HG03457 (cell line): ENCODE measurements at regions not wholly inside any gene's neighbourhood (a gene's known extent, or its start where the extent isn't known, plus 50 kb on each side); places are given as distances from the start of the nearest gene placed in this dataset.

Source experiments
- ATAC-seq: cut with Tn5 transposase; IDR thresholded peaks from one replicate; pipeline ENCODE4 v1.9.1; 2021; ENCODE audit warnings: moderate number of reproducible peaks; ENCODE audit not compliant: unreplicated experiment

GRCh38 chr14:40618225-40618898 is 988.3 kb upstream of the LRFN5 start:
- ATAC-seq = no peak

GRCh38 chr14:40616579-40616978 is 990.1 kb upstream of the LRFN5 start:
- ATAC-seq = no peak

DNA sequence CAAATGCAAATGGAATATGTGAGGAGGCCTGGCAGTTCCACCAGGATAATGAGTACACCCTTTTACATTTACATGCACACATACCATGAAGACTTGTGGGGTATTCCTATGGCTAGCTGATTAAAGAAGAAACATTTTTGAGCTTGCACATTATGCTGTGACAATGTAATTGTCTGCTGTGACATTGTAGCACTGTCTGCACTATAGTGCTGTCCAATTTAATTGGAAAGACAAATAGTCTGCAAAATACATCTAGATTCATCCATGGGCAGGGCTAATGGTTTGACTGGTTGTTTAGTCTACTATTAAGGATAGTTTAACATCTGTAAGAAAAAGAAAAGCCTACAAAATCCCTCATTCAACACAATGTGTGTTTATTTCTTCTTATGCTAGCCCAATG is 1005.6 kb upstream of the LRFN5 start:
- ATAC-seq = no peak

DNA sequence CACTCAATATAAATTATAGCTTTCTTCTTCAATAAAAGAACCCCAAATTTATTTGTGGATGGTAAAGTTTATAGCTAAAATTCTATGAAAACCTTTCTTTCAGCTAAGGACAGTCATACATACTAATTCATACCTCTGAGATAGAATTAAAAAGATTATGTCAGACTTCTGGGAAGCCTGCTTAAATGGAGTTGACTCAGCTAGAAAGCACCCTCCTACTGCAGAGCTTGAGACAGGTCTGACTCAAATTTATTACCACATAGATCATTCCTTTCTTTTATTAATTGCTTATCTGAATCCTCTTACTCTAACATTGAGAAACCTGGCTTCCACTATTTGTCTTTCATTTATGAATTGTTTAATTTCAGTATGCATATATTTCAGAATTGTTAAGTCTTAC is 1007.0 kb upstream of the LRFN5 start:
- ATAC-seq = no peak

- ATAC-seq = no peak
These were observed 1025.4 kb upstream of the LRFN5 start for GRCh38 chr14:40581264-40581663.

DNA sequence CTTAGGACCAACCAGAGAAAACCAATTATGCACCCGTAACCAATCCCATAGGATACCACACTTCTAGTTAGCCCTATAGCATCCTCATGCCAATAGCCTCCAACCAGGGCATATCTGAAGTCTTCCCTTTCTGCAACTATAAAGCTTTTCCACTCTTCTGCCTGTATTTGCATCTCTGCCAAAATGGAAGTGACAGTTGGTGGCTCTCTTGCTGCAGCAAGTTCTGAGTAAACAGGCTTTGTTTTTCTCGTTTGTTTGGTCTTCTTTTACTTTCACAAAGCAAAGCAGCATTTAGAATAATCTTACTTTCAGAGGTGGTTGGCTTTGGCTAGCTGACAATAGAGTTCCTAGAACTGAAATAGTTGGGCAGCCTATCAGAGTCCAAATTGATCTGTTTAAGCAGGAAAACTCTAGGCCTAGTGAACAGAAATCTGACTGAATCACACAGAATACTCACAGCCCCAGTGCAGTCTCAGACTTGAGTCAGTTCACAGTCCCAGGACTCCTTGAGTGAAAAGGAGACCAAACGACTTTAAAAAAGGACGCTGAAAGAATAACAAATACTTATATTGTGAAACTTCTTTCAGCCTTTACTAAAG is 1029.7 kb upstream of the LRFN5 start:
- ATAC-seq = no peak

- ATAC-seq = no peak
These were observed 1031.9 kb upstream of the LRFN5 start for GRCh38 chr14:40574780-40575179.

DNA sequence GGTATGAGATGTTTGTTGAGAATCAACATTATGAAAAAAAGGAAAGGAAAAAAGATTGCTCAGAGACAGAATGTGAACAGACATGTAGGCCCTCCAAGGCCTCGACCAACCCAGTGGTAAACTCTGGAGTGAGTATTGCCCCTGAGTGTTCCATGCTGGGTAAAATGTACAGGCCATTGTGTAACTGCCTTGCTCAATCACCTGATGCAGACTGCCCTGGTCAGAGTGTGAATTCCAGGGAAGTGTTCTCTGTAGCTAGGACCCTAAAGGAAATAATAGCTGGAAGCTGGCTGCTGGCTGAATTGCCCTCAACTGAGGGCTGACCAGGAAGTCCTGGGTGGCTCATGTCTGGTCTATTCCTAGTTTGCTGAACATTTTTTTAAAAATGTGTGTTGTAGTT is 1081.4 kb upstream of the LRFN5 start:
- ATAC-seq = no peak

DNA sequence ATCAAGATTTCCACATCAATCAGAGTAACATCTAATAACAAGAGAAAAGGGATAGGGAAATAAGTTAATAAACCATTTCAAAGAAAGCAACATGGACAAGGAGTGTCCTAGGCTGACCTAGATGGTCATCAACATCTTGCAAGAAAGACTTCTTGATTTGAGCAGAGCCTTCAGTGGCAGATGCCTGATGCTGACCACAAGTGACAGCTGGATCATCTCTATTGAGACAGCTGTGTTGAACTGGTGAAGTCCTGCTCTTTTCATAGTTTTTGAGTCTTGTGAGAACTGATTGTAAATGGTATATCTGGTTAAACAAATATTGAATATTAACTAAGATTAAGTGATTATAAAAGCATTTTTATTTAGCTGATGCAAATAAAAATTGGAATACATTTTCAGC is 1083.6 kb upstream of the LRFN5 start:
- ATAC-seq = no peak

GRCh38 chr14:40494483-40494882 is 1062.2 kb upstream of the FBXO33 start:
- ATAC-seq = no peak

DNA sequence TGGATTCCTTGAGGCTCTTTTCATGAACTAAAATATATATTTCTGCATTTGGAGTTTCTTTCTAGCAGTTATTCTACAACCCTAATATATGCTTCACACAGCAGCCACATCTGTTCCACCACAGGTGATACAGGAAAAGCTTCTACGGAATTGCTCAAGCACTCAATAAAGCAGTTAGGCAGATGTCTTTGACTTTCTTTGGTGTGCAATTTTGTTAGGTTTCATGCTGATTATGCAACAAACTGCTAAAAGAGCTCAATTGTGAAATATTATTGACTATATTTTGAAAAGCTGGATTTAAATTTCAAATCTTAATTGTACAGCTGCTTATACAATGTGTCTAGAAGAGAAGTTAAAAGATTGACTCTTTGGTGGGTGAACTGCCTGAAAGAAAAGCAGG is 1055.6 kb upstream of the FBXO33 start:
- no peak for ATAC-seq

- no peak for ATAC-seq
These were observed 1053.5 kb upstream of the FBXO33 start for GRCh38 chr14:40485688-40486087.

DNA sequence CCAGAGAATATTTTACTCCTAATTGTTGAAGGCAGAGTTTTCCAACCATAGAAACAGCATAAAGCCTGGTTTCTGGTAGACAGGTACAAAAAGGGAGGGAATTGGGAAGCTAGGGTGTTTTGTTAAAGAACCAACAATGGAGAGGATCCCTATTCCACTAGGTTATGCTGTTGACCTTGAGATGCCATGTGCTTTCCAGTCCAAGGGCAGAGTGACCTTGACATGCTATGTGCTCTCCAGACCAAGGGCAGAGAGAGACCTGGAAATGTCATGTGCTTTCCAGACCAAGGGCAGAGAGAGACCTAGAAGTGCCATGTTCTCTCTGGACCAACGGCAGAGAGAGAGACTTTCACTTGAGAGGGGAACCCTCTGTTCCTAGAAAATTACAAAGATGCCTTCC is 1043.8 kb upstream of the FBXO33 start:
- no peak for ATAC-seq

GRCh38 chr14:40467969-40468368 is 1035.7 kb upstream of the FBXO33 start:
- no peak for ATAC-seq

- ATAC-seq = no peak
These were observed 1032.3 kb upstream of the FBXO33 start for GRCh38 chr14:40464531-40464930.

DNA sequence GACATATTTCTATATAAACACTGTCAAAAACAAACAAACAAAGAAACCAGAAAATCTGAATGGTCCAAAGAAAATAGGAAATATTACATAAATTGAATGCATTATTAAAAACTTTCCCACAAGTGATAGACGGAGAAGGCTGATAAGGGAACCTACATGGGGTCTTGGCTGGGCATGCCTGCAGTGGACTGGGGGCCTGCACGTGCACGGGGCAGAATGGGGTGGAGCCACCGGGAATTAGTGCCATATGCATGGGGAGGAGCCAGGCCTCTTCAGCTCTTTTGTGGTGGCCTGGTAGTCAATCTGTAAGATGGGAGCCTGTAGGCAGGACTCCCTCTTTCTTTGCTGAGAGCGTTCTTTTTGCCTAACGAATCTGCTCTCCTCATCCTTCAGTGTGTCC is 1031.7 kb upstream of the FBXO33 start:
- ATAC-seq = no peak

- ATAC-seq = no peak
These were observed 1020.4 kb upstream of the FBXO33 start for GRCh38 chr14:40452674-40453073.

GRCh38 chr14:40447017-40447416 is 1014.8 kb upstream of the FBXO33 start:
- no peak for ATAC-seq

DNA sequence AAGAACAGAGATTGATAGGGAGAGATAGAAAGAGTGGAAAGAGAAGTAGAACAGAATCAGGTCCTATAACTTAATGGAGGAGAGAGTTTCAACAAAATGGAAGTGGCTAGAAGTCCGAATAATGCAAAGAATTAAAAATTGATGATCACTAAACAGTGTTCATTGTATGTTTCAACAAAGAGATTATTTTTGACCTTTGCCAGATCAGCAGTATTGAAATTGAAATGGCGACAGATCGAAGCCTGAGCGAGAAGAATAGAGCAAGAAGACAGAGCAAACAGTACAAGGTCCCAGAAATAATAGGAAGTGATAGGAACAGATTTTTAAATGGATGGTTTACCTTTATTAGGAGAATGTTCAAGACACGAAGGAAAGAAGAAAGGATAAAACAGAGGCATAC is 1012.8 kb upstream of the FBXO33 start:
- ATAC-seq = no peak

DNA sequence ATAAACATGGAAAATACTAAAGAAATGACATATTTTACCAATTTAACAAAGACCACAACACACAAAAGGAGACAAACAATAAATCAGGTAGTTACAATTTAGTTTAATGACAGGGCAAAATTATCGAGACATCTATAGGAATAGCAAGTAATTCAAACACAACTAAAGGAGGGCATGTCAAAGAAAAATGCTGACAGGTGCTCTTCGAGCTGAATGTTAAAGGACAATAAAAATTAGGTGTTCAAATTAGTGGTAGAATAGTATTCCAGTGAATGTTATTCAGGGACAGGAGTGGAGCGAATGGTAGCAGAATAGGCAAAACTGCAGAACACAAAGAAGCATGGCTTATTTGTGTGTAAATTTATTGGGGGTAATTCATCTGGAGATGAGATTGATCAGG is 1004.3 kb upstream of the FBXO33 start:
- ATAC-seq = no peak

GRCh38 chr14:40417777-40418401 is 985.7 kb upstream of the FBXO33 start:
- ATAC-seq = no peak

DNA sequence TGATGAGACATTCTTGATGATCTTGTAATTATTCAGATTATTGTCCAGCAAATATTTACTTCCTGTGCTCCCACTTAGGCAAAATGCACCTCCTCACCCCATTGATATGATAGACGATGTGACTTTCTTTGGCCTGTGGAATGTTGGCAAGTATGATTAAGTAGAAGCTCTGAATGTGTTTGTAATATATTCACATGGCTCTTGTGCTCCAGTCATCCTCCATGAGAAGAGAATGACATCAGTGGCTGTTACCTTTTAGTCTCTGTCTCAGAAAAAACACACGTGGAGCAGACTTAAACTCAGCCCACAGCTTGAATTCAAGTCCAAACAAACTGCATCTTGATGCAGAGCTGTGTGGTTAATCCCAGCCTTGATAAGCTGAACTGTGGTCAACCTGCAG is 984.3 kb upstream of the FBXO33 start:
- no peak for ATAC-seq

DNA sequence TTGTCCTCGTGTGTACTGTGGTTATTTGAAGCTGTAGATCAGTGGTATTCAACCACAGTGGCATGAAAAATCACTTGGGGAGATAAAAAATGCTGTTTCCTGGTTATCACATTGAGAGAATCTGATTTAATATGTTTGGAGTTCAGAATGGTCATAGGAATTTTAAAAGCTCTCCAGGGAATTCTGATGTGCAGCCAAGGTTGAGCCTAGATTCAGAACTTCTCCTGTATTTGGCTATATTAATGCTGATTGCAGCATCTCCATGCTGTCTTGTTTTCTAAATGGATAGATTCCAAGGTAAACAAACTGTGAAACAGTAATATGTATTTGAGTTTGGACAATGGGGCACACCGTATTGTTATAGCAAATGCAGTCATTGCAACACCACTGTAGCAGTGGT is 982.2 kb upstream of the FBXO33 start:
- no peak for ATAC-seq
